GM18517 (cell line): ENCODE measurements at regions not wholly inside any gene's neighbourhood (a gene's known extent, or its start where the extent isn't known, plus 50 kb on each side); places are given as distances from the start of the nearest gene placed in this dataset.
"Not testable (repeated sequence)": the region's sequence is repeated elsewhere in the genome, so short reads cannot be mapped to it uniquely, and the experiment has no call there.

Source experiments
- ATAC-seq: cut with Tn5 transposase; IDR thresholded peaks from one replicate; pipeline ENCODE4 v1.9.1; 2021; ENCODE audit warnings: mild to moderate bottlenecking, moderate library complexity; ENCODE audit not compliant: unreplicated experiment

GRCh38 chr4:25981749-25982148, 67.7 kb downstream of the SMIM20 start:
- ATAC-seq = no peak

DNA sequence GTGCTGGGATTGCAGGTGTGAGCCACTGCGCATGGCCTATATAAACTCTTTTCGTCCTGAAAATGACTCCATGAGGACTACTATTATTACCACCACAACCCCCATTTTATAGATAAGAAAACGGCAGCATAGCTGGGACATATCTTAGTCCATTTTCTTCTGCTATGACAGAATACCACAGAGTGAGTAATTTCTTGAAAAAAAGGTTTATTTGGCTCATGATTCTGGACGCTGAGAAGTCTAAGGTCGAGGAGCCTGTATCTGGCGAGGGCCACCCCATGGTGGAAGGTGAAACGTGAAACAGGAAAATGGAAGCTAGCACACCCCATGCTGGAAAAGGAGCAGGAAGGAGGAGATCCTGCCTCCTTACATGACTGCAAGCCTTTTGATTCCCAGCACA, 68.9 kb downstream of the SMIM20 start:
- ATAC-seq = no peak

GRCh38 chr4:25984266-25984665, 70.2 kb downstream of the SMIM20 start:
- no peak for ATAC-seq

GRCh38 chr4:25984796-25985195, 70.8 kb downstream of the SMIM20 start:
- ATAC-seq = no peak

DNA sequence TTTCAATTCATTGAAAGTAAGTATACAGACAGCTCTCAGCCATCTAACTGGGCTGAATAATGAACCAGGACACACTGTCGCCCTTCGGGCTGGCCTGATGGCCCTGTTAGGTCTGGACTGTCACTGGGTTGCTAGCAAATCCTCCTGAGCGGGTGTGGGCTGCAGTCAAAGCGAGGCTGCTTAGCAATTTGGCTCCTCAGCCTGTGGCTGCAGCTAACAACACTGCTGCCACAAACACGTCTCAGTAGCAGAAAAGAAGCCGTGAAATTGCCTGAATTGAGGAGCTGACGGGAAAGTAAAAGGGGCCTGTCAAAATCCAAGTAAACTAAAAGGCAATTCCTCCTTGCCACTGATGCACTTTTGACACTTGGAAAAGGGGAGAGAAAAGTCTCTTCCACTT, 72.8 kb downstream of the SMIM20 start:
- no peak for ATAC-seq

DNA sequence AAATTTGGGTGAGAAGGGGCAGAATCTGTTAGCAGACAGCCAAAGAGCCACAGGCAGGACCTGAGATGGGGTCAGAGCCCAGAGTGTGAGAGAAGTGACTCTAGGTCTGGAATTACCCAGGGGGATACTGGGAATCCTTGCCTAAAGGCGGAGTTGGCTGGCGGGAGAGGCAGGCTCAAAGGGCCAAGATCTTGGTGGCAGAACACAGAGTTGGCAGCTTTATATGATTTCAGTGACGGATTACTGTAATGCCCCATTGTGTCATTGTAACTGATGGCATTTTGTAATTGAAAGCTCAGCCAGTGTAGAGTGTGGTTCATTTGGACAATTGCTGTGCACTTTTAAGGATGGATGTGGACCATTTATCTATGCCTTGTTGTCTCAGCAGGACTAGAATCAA, 77.3 kb downstream of the SMIM20 start:
- ATAC-seq = no peak

DNA sequence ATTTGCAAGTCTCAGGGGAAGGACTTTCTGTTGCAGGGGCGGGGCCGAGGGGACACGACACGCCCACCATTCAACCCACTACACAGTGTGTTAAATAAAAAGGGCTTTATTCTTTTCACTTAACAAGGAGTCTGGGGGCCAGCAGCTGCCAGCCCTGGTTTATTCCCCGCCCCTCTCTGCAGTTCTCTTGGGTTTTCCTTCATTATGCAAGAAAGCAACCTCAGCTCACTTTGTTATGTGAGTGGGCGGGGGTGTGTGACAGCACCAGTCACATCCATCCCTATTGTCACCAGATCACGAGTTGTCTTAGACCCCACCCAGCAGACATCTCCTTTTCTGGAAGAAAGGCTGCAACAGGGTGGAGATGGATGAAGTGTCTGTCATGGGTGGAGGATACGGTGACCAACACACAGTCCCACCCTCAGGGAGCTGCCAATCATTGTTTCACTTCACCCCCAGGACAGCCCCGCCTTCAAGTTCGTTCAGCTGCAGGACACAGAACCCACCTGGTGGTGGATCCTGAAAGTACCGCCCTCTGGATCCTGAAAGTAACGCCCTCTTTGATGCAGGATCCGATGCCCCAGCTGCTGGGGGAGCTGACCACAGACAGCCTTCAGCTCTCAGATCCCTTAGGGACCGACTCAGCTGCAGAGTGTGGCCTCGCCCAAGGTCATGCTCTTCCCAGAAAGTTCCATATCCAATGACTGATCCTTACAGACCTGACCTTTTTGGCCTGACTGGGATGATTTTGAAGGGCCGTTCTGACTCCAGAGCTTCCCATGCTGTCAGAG, 79.6 kb downstream of the SMIM20 start:
- ATAC-seq = no peak

DNA sequence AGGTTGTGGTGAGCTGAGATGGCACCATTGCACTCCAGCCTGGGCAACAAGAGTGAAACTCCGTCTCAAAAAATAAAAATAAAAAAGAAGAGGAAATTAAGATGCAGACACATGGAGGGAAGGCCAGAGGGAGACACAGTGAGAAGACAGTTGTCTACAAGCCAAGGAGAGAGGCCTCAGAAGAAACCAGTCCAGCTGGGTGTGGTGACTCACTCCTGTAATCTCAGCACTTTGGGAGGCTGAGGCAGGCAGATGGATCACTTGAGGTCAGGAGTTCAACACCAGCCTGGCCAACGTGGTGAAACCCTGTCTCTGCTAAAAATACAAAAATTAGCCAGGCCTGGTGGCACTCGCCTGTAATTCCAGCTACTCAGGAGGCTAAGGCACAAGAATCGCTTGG, 80.6 kb downstream of the SMIM20 start:
- ATAC-seq = not testable (repeated sequence)

DNA sequence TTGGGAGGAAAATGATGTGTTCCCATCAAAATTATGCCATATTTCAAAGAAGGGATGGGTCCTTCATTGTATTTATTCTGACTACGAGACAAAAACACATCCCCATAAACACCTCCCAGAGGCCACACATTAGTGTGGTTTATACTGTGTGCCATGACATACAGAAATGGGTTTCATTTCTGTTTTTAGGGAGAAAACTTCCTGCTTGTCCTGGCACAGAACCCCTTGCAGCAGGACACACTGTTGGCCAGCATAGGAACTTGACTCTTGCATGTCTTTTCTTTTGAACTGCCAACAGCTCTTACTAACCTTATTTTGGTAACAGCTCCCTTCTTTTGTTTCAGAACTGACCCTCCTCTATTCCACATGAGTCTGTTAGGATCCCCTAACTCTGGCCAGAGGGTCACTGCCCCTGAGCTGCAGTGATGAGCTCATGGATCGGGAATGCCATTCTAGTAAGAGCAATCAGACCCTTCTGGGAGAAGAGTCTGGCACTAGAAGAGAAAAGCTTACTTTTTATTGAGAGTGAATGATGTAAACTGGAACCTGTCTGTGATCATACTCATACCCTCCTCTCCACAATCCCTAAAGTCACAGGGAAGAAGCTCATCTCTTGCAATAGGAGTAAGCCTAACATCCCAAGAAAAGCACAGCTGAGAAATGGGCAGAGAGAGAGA, 86.4 kb downstream of the SMIM20 start:
- no peak for ATAC-seq

DNA sequence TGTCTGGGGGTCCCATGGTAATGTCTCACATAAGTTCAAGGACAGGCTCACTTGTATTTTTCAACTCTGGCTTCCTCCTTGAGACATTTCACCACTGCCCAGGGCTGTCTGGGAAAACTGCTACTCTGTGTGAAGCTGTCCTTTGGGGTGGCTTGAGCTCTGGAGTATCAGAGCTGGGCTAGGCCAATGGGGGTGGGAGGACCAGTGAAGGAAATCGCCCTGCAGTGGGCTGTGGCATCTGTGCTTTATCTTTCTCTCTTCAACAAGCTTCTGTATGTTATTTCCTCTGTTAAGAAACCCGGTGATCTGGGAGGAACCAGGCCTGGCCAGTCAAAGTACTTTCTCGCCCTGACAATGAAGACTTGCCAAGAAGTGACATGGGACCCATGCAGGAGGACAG, 87.4 kb downstream of the SMIM20 start:
- no peak for ATAC-seq

GRCh38 chr4:26001816-26002215, 87.8 kb downstream of the SMIM20 start:
- no peak for ATAC-seq

DNA sequence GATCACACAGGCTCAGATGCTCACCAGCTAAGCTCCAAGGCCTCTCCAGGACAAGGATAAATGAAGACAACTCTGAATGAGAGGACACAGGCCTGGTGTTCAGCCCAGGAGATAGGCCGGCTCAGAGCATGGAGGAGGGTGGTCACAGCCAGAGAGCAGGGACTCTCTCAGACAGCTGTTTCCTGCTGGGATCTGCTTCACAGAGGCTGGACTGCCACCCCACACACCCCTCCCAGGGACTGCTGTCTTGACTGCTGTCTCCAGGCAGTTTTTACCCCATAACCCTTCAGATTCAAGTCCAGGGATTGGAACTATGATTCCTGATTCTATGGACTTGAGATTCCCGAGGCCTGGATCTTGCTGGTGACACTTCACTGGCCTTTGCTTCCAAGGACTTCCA, 89.0 kb downstream of the SMIM20 start:
- no peak for ATAC-seq

- ATAC-seq = no peak
Observed at GRCh38 chr4:26004290-26004689, 90.3 kb downstream of the SMIM20 start.

GRCh38 chr4:26005764-26006163, 91.7 kb downstream of the SMIM20 start:
- no peak for ATAC-seq

GRCh38 chr4:26008737-26009136, 94.7 kb downstream of the SMIM20 start:
- no peak for ATAC-seq

- no peak for ATAC-seq
Observed at GRCh38 chr4:26009502-26009901, 95.5 kb downstream of the SMIM20 start.

GRCh38 chr4:26010304-26010703, 96.3 kb downstream of the SMIM20 start:
- ATAC-seq = no peak

- no peak for ATAC-seq
Observed at GRCh38 chr4:26013629-26014028, 99.6 kb downstream of the SMIM20 start.

GRCh38 chr4:26015133-26015651, 101.2 kb downstream of the SMIM20 start:
- no peak for ATAC-seq

DNA sequence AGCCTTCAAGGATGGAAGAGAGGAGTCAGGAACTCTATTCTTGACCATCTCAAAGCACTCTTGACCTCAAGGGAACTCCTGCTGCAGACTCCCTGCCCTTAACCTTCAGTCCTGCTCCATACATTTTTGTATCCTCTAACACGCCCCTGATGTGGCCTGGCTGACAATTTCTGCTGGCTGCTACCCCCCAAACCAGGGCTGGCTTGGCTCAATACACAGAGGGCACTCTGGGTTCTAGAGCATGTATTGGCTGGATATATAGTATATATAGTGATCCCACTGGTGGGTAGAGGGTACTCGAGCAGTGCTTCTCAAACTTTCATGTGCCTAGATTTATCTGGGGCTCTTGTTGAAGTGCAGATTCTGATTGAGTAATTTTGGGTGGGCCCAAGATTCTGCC, 101.9 kb downstream of the SMIM20 start:
- no peak for ATAC-seq

DNA sequence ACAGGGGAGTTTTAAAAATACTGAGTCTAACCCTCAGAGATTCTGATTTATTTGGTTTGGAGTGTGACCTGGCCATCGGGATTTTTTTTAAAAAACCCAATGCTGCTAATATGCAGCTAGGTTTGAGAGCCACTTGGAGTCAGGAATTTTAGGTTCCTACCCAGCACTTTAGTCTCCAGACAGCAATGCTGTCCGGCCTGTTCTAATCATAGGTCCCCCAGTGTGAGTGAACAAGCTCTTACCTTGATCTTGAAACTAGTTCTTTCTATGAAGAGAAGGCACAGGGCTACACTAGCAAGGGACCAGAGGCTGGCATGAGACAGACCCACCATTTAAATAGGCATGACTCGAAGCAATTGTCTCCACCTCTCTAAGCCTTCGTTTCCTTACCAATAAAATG, 103.5 kb downstream of the SMIM20 start:
- ATAC-seq = no peak

DNA sequence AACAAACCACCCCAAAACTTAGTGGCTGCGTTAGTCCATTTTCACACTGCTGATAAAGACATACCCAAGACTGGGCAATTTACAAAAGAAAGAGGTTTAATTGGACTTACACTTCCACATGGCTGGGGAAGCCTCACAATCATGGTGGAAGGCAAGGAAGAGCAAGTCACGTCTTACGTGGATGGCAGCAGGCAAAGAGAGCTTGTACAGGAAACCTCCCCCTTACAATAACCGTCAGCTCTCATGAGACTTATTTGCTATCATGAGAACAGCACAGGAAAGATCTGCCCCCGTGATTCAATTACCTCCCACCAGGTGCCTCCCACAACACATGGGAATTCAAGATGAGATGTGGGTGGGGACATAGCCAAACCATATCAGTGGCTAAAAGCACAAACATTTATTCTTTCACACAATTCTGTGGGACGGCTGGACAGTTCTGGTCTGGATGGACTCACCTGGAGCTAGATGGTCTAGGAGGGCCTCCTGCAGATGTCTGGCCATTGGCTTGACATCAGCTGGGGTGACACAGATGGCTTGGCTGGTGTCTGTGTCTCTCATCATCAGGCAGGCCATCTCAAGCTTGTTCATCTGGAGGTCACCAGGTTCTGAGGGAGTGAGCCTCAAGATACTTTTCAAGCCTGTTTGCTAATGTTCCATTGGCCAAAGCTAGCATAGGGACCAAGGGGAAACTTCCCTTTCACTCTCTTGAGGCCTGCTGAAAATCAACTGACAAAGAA, 104.1 kb downstream of the SMIM20 start:
- ATAC-seq = not testable (repeated sequence)
